ENCODE measurements at regions not wholly inside any gene's neighbourhood (a gene's known extent, or its start where the extent isn't known, plus 50 kb on each side); places are given as distances from the start of the nearest gene placed in this dataset.

DNA sequence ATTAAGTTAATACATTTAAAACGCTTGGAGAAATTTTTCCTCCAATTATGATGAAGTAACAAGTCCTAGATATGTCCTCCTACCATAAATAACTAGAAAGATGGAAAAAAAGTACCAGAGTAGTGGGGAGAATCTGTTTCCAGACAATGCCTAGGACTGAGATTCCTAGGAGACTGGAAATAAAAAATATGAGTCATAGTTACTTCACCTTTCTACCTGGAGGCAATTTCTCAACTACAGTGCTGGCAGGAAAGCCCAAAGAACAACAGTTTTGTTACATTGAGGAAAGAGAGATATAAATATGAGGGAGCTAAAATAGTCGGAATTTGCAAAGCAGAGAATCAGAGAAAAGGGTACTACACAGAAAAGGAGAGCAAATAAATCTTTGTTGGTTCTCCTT, 202.1 kb upstream of the ARHGAP42 start:
- H3K4me3 ChIP-seq (ENCODE audit: control insufficient read depth, low read depth, low read length), result no peak overlapping the region
- no peak for TF ChIP-seq CTCF (IDR thresholded peaks at IDR 0.05; ENCODE audit: control insufficient read depth, insufficient read depth, low read depth, low read length, missing control alignments)
- DNase-seq (ENCODE audit: low read depth), result no peak

DNA sequence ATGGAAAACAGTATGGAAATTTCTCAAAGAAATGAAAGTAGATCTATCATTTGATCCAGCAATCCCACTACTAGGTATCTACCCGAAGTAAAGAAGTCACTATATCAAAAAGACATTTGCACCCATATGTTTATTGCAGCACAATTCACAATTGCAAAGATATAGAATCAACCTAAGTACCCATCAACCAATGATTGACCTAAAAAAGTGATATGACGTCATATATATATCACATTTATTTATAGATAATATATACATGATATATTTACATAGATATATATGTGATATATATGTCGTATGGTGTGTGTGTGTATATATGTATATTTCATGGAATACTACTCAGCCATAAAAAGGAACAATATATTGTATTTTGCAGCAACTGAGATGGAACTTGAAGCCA, 188.3 kb upstream of the ARHGAP42 start:
- H3K4me3 ChIP-seq (ENCODE audit: control insufficient read depth, low read depth, low read length), result no peak overlapping the region
- no peak for DNase-seq (ENCODE audit: low read depth)
- TF ChIP-seq CTCF (IDR thresholded peaks at IDR 0.05; ENCODE audit: control insufficient read depth, insufficient read depth, low read depth, low read length, missing control alignments), result no peak

DNA sequence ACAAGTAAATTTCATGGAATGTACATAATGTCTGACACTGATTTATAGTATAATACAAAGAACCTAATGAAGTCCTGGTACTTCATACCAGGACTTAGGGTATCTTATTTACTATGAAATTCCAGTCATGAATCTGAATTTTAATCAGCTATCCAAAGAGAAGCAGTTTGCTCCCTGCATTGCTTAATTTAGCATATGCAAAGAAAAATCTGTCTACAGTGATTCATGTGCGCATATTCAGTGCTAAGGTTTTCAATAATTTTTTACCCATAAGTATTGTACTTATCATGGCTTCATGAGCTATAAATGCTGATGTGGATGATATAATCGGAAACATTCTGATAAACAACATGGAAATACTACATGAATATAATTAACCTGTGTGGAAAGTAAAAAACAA, 185.6 kb upstream of the ARHGAP42 start:
- TF ChIP-seq CTCF (IDR thresholded peaks at IDR 0.05; ENCODE audit: control insufficient read depth, insufficient read depth, low read depth, low read length, missing control alignments), result no peak

DNA sequence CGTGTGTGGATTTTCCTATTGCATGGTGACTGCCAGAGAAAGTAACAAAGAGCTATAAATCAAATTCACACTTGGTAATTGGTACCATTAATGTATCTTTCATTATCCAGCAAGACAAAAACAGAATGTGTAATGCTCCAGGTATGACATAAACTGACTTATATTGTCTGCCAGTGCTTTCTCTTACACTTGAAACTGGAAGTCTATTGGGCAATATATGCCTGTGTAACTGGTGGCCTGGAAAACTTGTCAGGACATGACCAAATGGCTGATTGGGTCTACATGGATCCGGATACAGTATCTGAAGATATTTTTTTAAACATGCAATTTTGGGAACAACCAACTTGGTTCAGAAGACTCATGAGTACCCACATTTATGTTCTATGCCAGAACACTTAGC, 174.6 kb upstream of the ARHGAP42 start:
- no peak for DNase-seq (ENCODE audit: low read depth)
- no peak for TF ChIP-seq CTCF (IDR thresholded peaks at IDR 0.05; ENCODE audit: control insufficient read depth, insufficient read depth, low read depth, low read length, missing control alignments)
- no peak overlapping the region for H3K4me3 ChIP-seq (ENCODE audit: control insufficient read depth, low read depth, low read length)

More for the DNA sequence above, 185.6 kb upstream of the ARHGAP42 start:
- no peak for DNase-seq (ENCODE audit: low read depth)
- H3K4me3 ChIP-seq (ENCODE audit: control insufficient read depth, low read depth, low read length), result no peak overlapping the region

- DNase-seq (ENCODE audit: low read depth), result no peak
- TF ChIP-seq CTCF (IDR thresholded peaks at IDR 0.05; ENCODE audit: control insufficient read depth, insufficient read depth, low read depth, low read length, missing control alignments), result no peak
- no peak overlapping the region for H3K4me3 ChIP-seq (ENCODE audit: control insufficient read depth, low read depth, low read length)
These were observed 172.0 kb upstream of the ARHGAP42 start for GRCh38 chr11:100515087-100515486.

DNA sequence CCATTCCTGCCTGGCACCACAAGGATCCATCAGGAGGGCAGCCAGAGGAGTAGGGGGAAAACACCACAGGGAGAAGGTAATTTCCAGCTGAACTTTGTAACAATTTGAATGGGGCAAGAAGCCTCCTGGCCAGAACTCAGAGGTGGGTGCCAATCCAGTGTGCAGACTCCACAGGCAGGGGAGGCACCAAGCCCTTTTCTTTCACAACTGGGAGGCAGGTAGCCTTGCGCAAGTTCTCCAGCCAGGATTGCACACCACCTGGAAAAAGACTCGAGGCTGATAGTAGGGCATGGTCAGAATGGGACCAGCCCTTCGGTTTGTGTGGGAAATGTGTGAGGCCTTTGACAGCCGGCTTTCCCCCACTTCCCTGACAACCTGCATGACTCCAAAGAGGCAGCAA, 161.9 kb upstream of the ARHGAP42 start:
- no peak for TF ChIP-seq CTCF (IDR thresholded peaks at IDR 0.05; ENCODE audit: control insufficient read depth, insufficient read depth, low read depth, low read length, missing control alignments)
- no peak overlapping the region for H3K4me3 ChIP-seq (ENCODE audit: control insufficient read depth, low read depth, low read length)
- DNase-seq (ENCODE audit: low read depth), result no peak

- TF ChIP-seq CTCF (IDR thresholded peaks at IDR 0.05; ENCODE audit: control insufficient read depth, insufficient read depth, low read depth, low read length, missing control alignments), result no peak
- no peak overlapping the region for H3K4me3 ChIP-seq (ENCODE audit: control insufficient read depth, low read depth, low read length)
- DNase-seq (ENCODE audit: low read depth), result no peak
These were observed 161.5 kb upstream of the ARHGAP42 start for GRCh38 chr11:100525635-100526034.
